ENCODE measurements at regions not wholly inside any gene's neighbourhood (a gene's known extent, or its start where the extent isn't known, plus 50 kb on each side); places are given as distances from the start of the nearest gene placed in this dataset.

GRCh38 chr2:53397085-53397484 is 370.5 kb upstream of the CHAC2 start:
- no peak for TF ChIP-seq CTCF (IDR thresholded peaks at IDR 0.05)
- TF ChIP-seq POLR2AphosphoS5 (IDR thresholded peaks at IDR 0.05): no peak
- TF ChIP-seq POLR2A (IDR thresholded peaks at IDR 0.05): no peak

All from sigmoid colon (tissue), 4 donors.